MG63 (cell line): ENCODE measurements at regions not wholly inside any gene's neighbourhood (a gene's known extent, or its start where the extent isn't known, plus 50 kb on each side); places are given as distances from the start of the nearest gene placed in this dataset.

Experiments
- DNase-seq: peaks from one replicate; pipeline ENCODE4 v3.0.0-alpha.2; 2020
- H3K27me3 ChIP-seq: fragments of 250-450 bp; sonication (Bioruptor Pico); 2 replicates; pipeline ENCODE4 v1.5.1; 2020; ENCODE audit warnings: mild to moderate bottlenecking, moderate library complexity
- H3K36me3 ChIP-seq: fragments of 250-450 bp; sonication (Bioruptor Pico); 2 replicates; pipeline ENCODE4 v1.5.1; 2020; ENCODE audit warnings: mild to moderate bottlenecking, moderate library complexity
- H3K4me3 ChIP-seq: fragments of 250-450 bp; sonication (Bioruptor Pico); 2 replicates; pipeline ENCODE4 v1.5.1; 2020; ENCODE audit warnings: mild to moderate bottlenecking, moderate library complexity
- H3K9me3 ChIP-seq: fragments of 250-450 bp; sonication (Bioruptor Pico); 2 replicates; pipeline ENCODE4 v1.5.1; 2020; ENCODE audit warnings: mild to moderate bottlenecking, moderate library complexity

- Histone ChIP-seq H3K27me3 (no peaks in the 10 kb centered on the region), H3K9me3 (peaks cover 9% of the 10 kb centered on the region), H3K36me3 (no peaks in the 10 kb centered on the region), H3K4me3 (no peak overlapping the region)
- no peak for DNase-seq
These were observed 276.9 kb downstream of the BMP7 start for GRCh38 chr20:56989516-56989915.

DNA sequence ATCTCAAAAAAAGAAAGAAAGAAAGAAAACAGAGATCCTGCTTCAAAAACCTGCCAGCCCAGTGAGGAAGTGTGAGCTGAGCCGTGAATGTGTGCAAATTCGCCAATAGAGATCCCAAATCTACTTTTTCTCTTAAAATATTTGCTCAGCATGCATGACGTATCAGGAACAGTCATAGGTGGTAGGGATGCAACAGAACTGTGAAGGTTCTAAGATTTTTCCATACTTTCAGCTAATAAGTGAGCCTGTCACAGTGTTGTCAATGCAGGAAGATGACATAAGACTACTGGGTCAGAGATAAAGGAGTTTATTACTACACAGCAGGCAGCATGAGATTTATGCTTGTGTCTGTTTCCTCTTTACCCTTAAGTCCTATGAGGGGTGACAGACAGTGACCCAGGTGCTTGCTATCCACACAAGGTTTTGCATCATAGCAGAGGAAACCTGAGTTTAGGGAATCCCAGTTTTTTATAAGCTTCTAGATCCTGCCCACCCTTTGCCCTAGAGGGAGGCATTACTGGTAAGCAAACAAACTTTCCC lies 273.4 kb downstream of the BMP7 start:
- Histone ChIP-seq H3K9me3 (no peaks in the 10 kb centered on the region), H3K36me3 (no peaks in the 10 kb centered on the region), H3K27me3 (no peaks in the 10 kb centered on the region), H3K4me3 (no peak overlapping the region)
- no peak for DNase-seq

GRCh38 chr20:56994006-56994405 lies 272.4 kb downstream of the BMP7 start:
- Histone ChIP-seq H3K9me3 (0 out of 2 replicates have a peak, but pooled peaks cover 1% of the 10 kb centered on the region), H3K4me3 (no peak overlapping the region), H3K27me3 (no peaks in the 10 kb centered on the region), H3K36me3 (no peaks in the 10 kb centered on the region)
- no peak for DNase-seq

DNA sequence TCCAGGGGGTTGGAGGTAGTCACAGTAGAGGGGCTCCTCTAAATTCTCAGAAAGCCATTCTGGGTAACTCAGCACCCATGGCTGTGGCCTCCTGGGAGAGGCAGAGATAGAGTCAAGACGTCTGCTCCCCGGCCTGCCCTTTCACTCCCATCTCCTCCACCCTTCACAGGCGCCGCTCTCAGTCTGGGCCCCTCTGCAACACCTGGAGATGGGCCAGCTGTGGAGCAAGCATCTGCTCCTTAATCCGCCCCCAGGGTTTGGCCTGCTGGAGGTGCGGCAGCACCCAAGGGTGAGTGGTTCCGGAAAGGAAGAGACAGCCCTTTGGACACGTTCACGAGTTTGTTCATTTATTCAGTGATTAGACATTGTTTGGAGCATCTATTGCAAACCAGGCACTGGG lies 271.3 kb downstream of the BMP7 start:
- H3K27me3 ChIP-seq, result no peaks in the 10 kb centered on the region; the same call in 1 of the 2 replicates
- H3K4me3 ChIP-seq, result no peak overlapping the region
- H3K36me3 ChIP-seq, result no peaks in the 10 kb centered on the region
- no peak for DNase-seq
- 0 out of 2 replicates have a peak, but pooled peaks cover 2% of the 10 kb centered on the region for H3K9me3 ChIP-seq

GRCh38 chr20:56995635-56996075 lies 270.8 kb downstream of the BMP7 start:
- Histone ChIP-seq H3K9me3 (0 out of 2 replicates have a peak, but pooled peaks cover 2% of the 10 kb centered on the region), H3K4me3 (no peak overlapping the region), H3K27me3 (no peaks in the 10 kb centered on the region; the same call in 1 of the 2 replicates), H3K36me3 (no peaks in the 10 kb centered on the region)
- DNase-seq, result peak; percentile 11

DNA sequence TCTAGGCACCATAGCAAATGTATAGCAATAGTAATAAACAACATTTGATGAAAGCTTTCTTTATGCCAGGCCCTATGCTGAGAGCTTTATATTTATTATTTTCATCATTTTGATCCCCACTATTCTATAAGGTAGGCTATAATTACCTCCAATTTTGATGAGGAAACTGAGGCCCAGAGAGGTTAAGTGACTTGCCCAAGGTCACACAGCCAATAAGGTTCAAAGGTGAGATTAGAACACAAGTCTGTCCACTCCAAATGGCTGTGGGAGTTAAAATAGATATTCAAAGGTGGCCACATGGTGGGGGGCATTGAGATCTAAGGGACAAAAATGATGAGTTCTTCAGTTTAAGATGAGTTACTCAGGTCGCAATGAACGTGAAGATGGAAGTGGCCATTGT lies 269.9 kb downstream of the BMP7 start:
- no peak for DNase-seq
- Histone ChIP-seq H3K36me3 (no peaks in the 10 kb centered on the region), H3K9me3 (0 out of 2 replicates have a peak, but pooled peaks cover 2% of the 10 kb centered on the region), H3K4me3 (no peak overlapping the region), H3K27me3 (no peaks in the 10 kb centered on the region; the same call in 1 of the 2 replicates)

DNA sequence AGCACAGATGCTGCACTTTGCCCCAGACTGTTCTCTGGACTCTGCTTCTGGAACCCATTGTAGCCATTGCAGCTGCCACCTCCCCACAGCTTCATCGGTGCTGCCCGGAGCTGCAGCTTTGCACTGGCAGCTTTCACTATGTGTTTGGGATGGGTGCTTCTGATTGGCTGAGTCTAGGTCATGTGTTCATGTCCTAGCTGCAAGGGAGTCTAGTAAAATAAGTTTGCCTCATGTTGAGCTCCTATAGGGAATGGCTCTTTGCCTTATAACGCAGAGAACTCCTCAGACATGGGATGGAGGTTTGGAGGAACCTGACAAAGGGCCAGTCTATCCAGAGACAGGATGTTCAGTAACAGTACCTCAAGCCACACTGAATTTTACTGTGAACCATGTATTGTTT lies 268.0 kb downstream of the BMP7 start:
- no peak overlapping the region for H3K4me3 ChIP-seq
- H3K36me3 ChIP-seq, result no peaks in the 10 kb centered on the region
- no peak for DNase-seq
- no peaks in the 10 kb centered on the region; the same call in 1 of the 2 replicates for H3K27me3 ChIP-seq
- H3K9me3 ChIP-seq, result 0 out of 2 replicates have a peak, but pooled peaks cover 2% of the 10 kb centered on the region

GRCh38 chr20:57000441-57000968 lies 265.9 kb downstream of the BMP7 start:
- H3K27me3 ChIP-seq, result no peaks in the 10 kb centered on the region; the same call in 1 of the 2 replicates
- 0 out of 2 replicates have a peak, but pooled peaks cover 2% of the 10 kb centered on the region for H3K9me3 ChIP-seq
- no peaks in the 10 kb centered on the region for H3K36me3 ChIP-seq
- H3K4me3 ChIP-seq, result no peak overlapping the region
- DNase-seq, result no peak

DNA sequence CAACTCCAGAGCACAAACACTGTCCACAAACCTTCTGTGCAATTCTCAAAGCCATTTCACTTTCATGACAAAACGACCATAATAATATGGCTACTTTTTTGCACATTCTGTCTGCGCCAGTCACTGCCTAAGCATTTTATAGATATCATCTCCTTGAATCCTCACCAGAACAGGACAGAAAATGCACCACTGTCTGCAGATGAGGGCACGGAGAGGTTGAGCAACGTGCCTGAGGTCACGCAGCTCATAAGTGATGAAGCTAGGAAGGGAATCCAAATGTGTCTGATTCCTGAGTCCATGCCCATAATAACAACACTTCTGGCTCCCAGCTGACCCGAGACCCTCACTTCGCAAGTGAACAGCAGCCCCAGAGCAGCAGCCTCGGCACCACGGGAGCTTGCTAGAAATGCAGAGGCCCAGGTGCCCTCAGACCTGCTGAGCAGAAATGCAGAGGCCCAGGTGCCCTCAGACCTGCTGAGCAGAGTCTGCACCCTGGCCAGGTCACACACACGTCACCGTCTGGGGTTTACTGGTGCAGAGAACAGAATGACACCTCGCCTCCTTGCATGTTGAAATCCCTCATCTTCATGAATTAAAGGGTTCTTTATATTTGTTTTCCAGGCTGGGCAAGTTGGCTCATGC lies 265.2 kb downstream of the BMP7 start:
- DNase-seq, result no peak
- Histone ChIP-seq H3K27me3 (no peaks in the 10 kb centered on the region; the same call in 1 of the 2 replicates), H3K9me3 (0 out of 2 replicates have a peak, but pooled peaks cover 2% of the 10 kb centered on the region), H3K4me3 (no peak overlapping the region), H3K36me3 (no peaks in the 10 kb centered on the region)

- H3K4me3 ChIP-seq, result no peak overlapping the region
- no peak for DNase-seq
- no peaks in the 10 kb centered on the region; the same call in none of the 2 replicates for H3K27me3 ChIP-seq
- no peaks in the 10 kb centered on the region for H3K36me3 ChIP-seq
- 0 out of 2 replicates have a peak, but pooled peaks cover 2% of the 10 kb centered on the region for H3K9me3 ChIP-seq
These were observed 264.3 kb downstream of the BMP7 start for GRCh38 chr20:57002066-57002570.

GRCh38 chr20:57003012-57003411 lies 263.4 kb downstream of the BMP7 start:
- H3K36me3 ChIP-seq, result no peaks in the 10 kb centered on the region
- 0 out of 2 replicates have a peak, but pooled peaks cover 2% of the 10 kb centered on the region for H3K9me3 ChIP-seq
- DNase-seq, result no peak
- no peak overlapping the region for H3K4me3 ChIP-seq
- H3K27me3 ChIP-seq, result no peaks in the 10 kb centered on the region; the same call in none of the 2 replicates

GRCh38 chr20:57004416-57004815 lies 262.0 kb downstream of the BMP7 start:
- DNase-seq, result no peak

DNA sequence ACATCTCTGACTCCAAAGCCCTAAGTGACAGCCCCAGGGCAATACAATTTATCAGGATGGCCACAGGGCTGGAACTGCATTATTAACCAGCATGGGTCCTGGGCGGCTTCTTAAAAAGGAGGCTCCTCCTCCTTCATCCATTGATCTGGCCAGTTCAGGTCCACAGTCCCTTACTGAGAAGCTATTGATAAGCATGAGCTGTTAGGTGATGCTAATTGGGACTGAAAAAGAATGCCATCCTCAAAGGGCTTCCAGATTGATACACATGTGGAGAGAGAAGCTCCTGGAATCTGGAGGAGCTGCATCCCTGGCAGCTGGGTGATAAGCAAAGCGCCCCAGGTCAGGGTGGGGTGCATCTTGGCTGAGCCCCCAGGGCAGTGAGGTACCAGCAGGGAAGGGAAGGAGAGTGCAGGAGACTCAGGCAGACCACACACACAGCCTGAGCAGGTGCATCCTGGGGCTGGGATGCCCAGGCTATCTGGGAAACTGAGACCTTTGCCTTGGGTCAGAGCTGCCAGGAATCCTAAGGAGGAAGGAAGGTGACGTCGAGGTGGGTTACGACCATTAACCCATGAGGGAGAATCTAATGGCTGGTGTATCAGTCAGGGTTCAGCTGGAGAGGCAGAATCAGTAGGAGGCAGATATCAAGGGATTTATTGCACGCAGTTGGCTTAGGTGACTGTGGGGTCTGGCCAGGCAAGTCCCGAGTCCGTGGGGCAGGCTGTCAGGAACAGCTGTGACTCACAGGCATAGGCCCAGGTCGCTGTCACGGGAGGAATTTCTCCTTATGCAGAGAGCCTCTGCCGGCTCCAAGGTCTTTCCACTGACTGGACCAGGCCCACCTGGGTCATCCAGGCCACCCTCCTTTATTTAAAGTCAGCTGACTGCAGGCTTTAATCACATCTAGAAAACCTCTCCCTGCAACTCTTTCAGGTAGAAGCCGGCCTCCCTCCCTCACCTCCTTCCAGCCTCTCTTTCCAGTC lies 261.2 kb downstream of the BMP7 start:
- DNase-seq, result no peak
- Histone ChIP-seq H3K4me3 (no peak overlapping the region), H3K9me3 (no peaks in the 10 kb centered on the region), H3K36me3 (no peaks in the 10 kb centered on the region), H3K27me3 (no peaks in the 10 kb centered on the region; the same call in none of the 2 replicates)

More at GRCh38 chr20:57004416-57004815, 262.0 kb downstream of the BMP7 start:
- H3K9me3 ChIP-seq, result no peaks in the 10 kb centered on the region
- no peaks in the 10 kb centered on the region for H3K36me3 ChIP-seq
- no peak overlapping the region for H3K4me3 ChIP-seq
- no peaks in the 10 kb centered on the region; the same call in none of the 2 replicates for H3K27me3 ChIP-seq

DNA sequence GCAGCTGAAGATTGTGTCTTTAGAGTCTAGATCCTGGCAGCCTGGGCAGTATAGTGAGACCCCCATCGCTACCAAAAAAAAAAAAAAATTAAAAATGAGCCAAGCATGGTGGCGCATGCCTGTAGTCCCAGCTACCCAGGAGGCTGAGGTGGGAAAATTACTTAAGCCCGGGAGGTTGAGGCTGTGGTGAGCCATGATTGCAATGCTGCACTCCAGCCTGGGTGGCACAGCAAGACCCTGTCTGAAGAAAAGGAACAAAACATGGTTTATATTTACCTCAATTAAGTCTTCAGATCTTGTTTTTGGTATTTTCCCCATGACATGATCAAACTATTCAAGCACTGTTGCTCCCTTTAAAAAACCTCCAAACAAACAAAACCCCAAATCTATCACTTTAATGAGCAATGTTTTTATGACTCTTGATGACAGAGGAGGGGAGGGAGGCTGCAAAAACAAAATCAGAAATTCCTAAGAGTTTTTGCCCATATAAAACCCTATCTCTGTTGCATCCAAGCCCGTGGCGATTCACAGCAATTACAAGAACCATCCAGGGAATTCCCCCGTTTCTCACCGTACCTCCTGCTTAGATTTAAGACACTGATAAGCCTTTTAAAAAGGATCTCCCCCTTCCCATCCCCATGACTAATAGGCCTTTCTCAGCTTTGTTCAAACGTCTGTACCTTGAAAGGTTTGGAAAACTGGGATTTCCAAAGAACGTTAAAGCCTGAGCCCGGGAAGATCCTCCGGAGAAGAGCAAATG lies 259.9 kb downstream of the BMP7 start:
- DNase-seq, result no peak
- Histone ChIP-seq H3K4me3 (no peak overlapping the region), H3K36me3 (no peaks in the 10 kb centered on the region), H3K27me3 (no peaks in the 10 kb centered on the region; the same call in 1 of the 2 replicates), H3K9me3 (no peaks in the 10 kb centered on the region)

DNA sequence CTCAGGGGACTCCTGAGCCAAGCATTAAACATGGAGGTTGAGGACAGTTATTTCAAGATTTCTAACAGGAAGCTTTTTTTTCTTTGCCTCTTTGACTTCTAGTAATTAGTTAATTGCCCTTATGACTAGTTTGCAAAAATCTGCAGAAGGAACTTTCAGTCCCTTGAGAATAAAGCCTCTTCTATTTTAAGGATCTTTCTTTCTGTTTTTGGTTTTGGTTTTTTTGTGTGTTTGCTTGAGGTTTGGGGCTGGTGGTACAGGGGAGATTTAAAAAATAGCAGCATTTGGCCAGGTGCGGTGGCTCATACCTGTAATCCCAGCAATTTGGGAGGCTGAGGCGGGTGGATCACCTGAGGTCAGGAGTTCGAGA lies 259.3 kb downstream of the BMP7 start:
- H3K9me3 ChIP-seq, result no peaks in the 10 kb centered on the region
- H3K27me3 ChIP-seq, result no peaks in the 10 kb centered on the region; the same call in 1 of the 2 replicates
- DNase-seq, result no peak
- no peaks in the 10 kb centered on the region for H3K36me3 ChIP-seq
- no peak overlapping the region for H3K4me3 ChIP-seq

GRCh38 chr20:57008217-57008616 lies 258.2 kb downstream of the BMP7 start:
- DNase-seq, result no peak
- H3K9me3 ChIP-seq, result no peaks in the 10 kb centered on the region
- H3K4me3 ChIP-seq, result no peak overlapping the region
- H3K27me3 ChIP-seq, result no peaks in the 10 kb centered on the region; the same call in 1 of the 2 replicates
- no peaks in the 10 kb centered on the region for H3K36me3 ChIP-seq
